HL-60/S4 treated with retinoic acid at 250 ng/mL for 4 days and 3 days (cell line): ENCODE measurements at regions not wholly inside any gene's neighbourhood (a gene's known extent, or its start where the extent isn't known, plus 50 kb on each side); places are given as distances from the start of the nearest gene placed in this dataset.

ENCODE experiments used
- in situ Hi-C: fragments of 300-500 bp; cut with MboI; formaldehyde crosslinking; loops from 2 replicates; pipeline ENCODE4 v1.7.0; 2022; ENCODE audit warnings: low sequenced_read_pairs

- in situ Hi-C loops: no loop called here
Measured at GRCh38 chr12:69120354-69120753, 119.0 kb upstream of the CPSF6 start.

GRCh38 chr12:69123311-69123710, 116.1 kb upstream of the CPSF6 start:
- in situ Hi-C loops: no loop called here

- in situ Hi-C loops: no loop called here
Measured at GRCh38 chr12:69123919-69124638, 115.3 kb upstream of the CPSF6 start.

GRCh38 chr12:69129017-69129416, 110.4 kb upstream of the CPSF6 start:
- in situ Hi-C loops: no loop called here

GRCh38 chr12:69129564-69129963, 109.8 kb upstream of the CPSF6 start:
- in situ Hi-C loops: no loop called here

GRCh38 chr12:69130064-69130463, 109.3 kb upstream of the CPSF6 start:
- in situ Hi-C loops: no loop called here

GRCh38 chr12:69131077-69131476, 108.3 kb upstream of the CPSF6 start:
- in situ Hi-C loops: no loop called here

GRCh38 chr12:69136931-69137613, 102.3 kb upstream of the CPSF6 start:
- in situ Hi-C loops: no loop called here

GRCh38 chr12:69141074-69141473, 98.3 kb upstream of the CPSF6 start:
- in situ Hi-C loops: no loop called here

GRCh38 chr12:69149270-69149669, 90.1 kb upstream of the CPSF6 start:
- in situ Hi-C loops: no loop called here

GRCh38 chr12:69150083-69150795, 89.1 kb upstream of the CPSF6 start:
- in situ Hi-C loops: loop anchor here (10.0 kb wide), 1 partner anchor 115 kb away; no protein-coding TSS in a partner anchor

- in situ Hi-C loops: loop anchor here (10.0 kb wide), 1 partner anchor 114 kb away; no protein-coding TSS in a partner anchor
Measured at GRCh38 chr12:69150796-69151127, 88.6 kb upstream of the CPSF6 start.

GRCh38 chr12:69151254-69151764, 88.1 kb upstream of the CPSF6 start:
- in situ Hi-C loops: loop anchor here (10.0 kb wide), 1 partner anchor 113 kb away; no protein-coding TSS in a partner anchor

GRCh38 chr12:69154585-69155363, 84.6 kb upstream of the CPSF6 start:
- in situ Hi-C loops: loop anchor here (10.0 kb wide), 1 partner anchor 110 kb away; no protein-coding TSS in a partner anchor

GRCh38 chr12:69157023-69157655, 82.2 kb upstream of the CPSF6 start:
- in situ Hi-C loops: loop anchor here (10.0 kb wide), 1 partner anchor 108 kb away; no protein-coding TSS in a partner anchor

GRCh38 chr12:69161829-69162228, 77.5 kb upstream of the CPSF6 start:
- in situ Hi-C loops: no loop called here

GRCh38 chr12:69163681-69164362, 75.5 kb upstream of the CPSF6 start:
- in situ Hi-C loops: no loop called here

- in situ Hi-C loops: no loop called here
Measured at GRCh38 chr12:69167648-69168165, 71.7 kb upstream of the CPSF6 start.

GRCh38 chr12:69168363-69168762, 71.0 kb upstream of the CPSF6 start:
- in situ Hi-C loops: no loop called here
